HEK293 (cell line): ENCODE measurements at regions not wholly inside any gene's neighbourhood (a gene's known extent, or its start where the extent isn't known, plus 50 kb on each side); places are given as distances from the start of the nearest gene placed in this dataset.

Source experiments
- CTCF ChIA-PET: fragments of 350-600 bp; formaldehyde crosslinking; extraction: SDS; loops from one replicate; lab custom pipeline; 2021; ENCODE audit warnings: antibody characterized with exemption; lab: Yijun Ruan, JAX
- POLR2A ChIA-PET: fragments of 300-600 bp; formaldehyde crosslinking; extraction: SDS; loops from one replicate; lab custom pipeline; 2020; ENCODE audit warnings: antibody characterized with exemption, inconsistent platforms; lab: Yijun Ruan, JAX
- H3K27ac ChIP-seq: fragments of 200-500 bp; sonication (Bioruptor generic); 2 replicates; pipeline ENCODE4 v1.5.1; 2014; ENCODE audit warnings: low read depth, low read length, control low read depth, inconsistent platforms; ENCODE audit errors: extremely low read depth
- H3K36me3 ChIP-seq, 2 experiments: fragments of 200-500 bp in 1 of 2; sonication (Bioruptor generic) in 1 of 2; 1 replicate in 1 of 2; 2 replicates in 1 of 2; pipeline ENCODE4 v1.5.1; 2014 to 2017; ENCODE audit warnings: inconsistent platforms in 2 of 2, low read length in 2 of 2; ENCODE audit not compliant: control insufficient read depth in 2 of 2, insufficient read depth in 1 of 2
- H3K4me1 ChIP-seq: fragments of 200-500 bp; sonication (Bioruptor generic); 2 replicates; pipeline ENCODE4 v1.5.1; 2014; ENCODE audit warnings: mild to moderate bottlenecking, low read length, inconsistent platforms; ENCODE audit not compliant: control insufficient read depth, insufficient read depth
- H3K4me3 ChIP-seq: 2 replicates; pipeline ENCODE4 v1.5.1; 2011; ENCODE audit warnings: low read depth, mild to moderate bottlenecking, control low read depth, low read length, moderate library complexity
- H3K9me3 ChIP-seq: fragments of 200-500 bp; sonication (Bioruptor generic); 2 replicates; pipeline ENCODE4 v1.5.1; 2014; ENCODE audit warnings: low read depth, low read length, inconsistent platforms; ENCODE audit not compliant: control insufficient read depth, insufficient read depth
- HOXA7 ChIP-seq: sonication (generic); formaldehyde crosslinking; IDR thresholded peaks from 2 replicates; pipeline ENCODE4 v1.8.1; 2022; ENCODE audit warnings: missing genetic modification reagents, borderline replicate concordance
- IKZF3 ChIP-seq: fragments of 450-650 bp; IDR thresholded peaks from 2 replicates; pipeline ENCODE4 v1.5.0; 2018; ENCODE audit warnings: missing biosample characterization, mild to moderate bottlenecking, missing genetic modification characterization, moderate library complexity
- KLF9 ChIP-seq: fragments of 450-650 bp; formaldehyde crosslinking; IDR thresholded peaks from 2 replicates; pipeline ENCODE4 v1.5.1; 2016; ENCODE audit warnings: missing biosample characterization, missing genetic modification characterization, low read depth
- OSR2 ChIP-seq: fragments of 450-650 bp; formaldehyde crosslinking; IDR thresholded peaks from 2 replicates; pipeline ENCODE4 v1.5.1; 2016; ENCODE audit warnings: missing biosample characterization, missing genetic modification characterization
- RBAK ChIP-seq: fragments of 450-650 bp; formaldehyde crosslinking; IDR thresholded peaks from 2 replicates; pipeline ENCODE4 v1.5.1; 2016; ENCODE audit warnings: missing biosample characterization, missing genetic modification characterization
- REST ChIP-seq: fragments of 450-650 bp; formaldehyde crosslinking; IDR thresholded peaks from 2 replicates; pipeline ENCODE4 v1.5.1; 2016; ENCODE audit warnings: missing biosample characterization, missing genetic modification characterization
- SALL2 ChIP-seq: fragments of 450-650 bp; formaldehyde crosslinking; IDR thresholded peaks from 2 replicates; pipeline ENCODE4 v1.5.0; 2017; ENCODE audit warnings: missing biosample characterization, mild to moderate bottlenecking, missing genetic modification characterization, borderline replicate concordance
- SP7 ChIP-seq: fragments of 450-650 bp; formaldehyde crosslinking; IDR thresholded peaks from 2 replicates; pipeline ENCODE4 v1.5.1; 2016; ENCODE audit warnings: missing biosample characterization, missing genetic modification characterization
- ZNF121 ChIP-seq: fragments of 450-650 bp; formaldehyde crosslinking; IDR thresholded peaks from 2 replicates; pipeline ENCODE4 v1.5.1; 2016; ENCODE audit warnings: missing biosample characterization, missing genetic modification characterization
- ZNF138 ChIP-seq: fragments of 450-650 bp; formaldehyde crosslinking; IDR thresholded peaks from 2 replicates; pipeline ENCODE4 v1.5.1; 2016; ENCODE audit warnings: missing biosample characterization, missing genetic modification characterization, borderline replicate concordance
- ZNF140 ChIP-seq: fragments of 450-650 bp; formaldehyde crosslinking; IDR thresholded peaks from 2 replicates; pipeline ENCODE4 v1.5.1; 2016; ENCODE audit warnings: missing biosample characterization, missing genetic modification characterization
- ZNF169 ChIP-seq: fragments of 450-650 bp; formaldehyde crosslinking; IDR thresholded peaks from 2 replicates; pipeline ENCODE4 v1.5.1; 2016; ENCODE audit warnings: missing biosample characterization, missing genetic modification characterization
- ZNF2 ChIP-seq: fragments of 450-650 bp; formaldehyde crosslinking; IDR thresholded peaks from 2 replicates; pipeline ENCODE4 v1.5.1; 2016; ENCODE audit warnings: missing biosample characterization, missing genetic modification characterization
- ZNF266 ChIP-seq: fragments of 450-650 bp; formaldehyde crosslinking; IDR thresholded peaks from 2 replicates; pipeline ENCODE4 v1.5.1; 2016; ENCODE audit warnings: missing biosample characterization, missing genetic modification characterization, low read depth
- ZNF37A ChIP-seq: fragments of 450-650 bp; IDR thresholded peaks from 2 replicates; pipeline ENCODE4 v1.5.1; 2018; ENCODE audit warnings: missing biosample characterization, missing genetic modification characterization
- ZNF391 ChIP-seq: fragments of 450-650 bp; formaldehyde crosslinking; IDR thresholded peaks from 2 replicates; pipeline ENCODE4 v1.5.1; 2016; ENCODE audit warnings: low read depth, missing biosample characterization, missing genetic modification characterization, borderline replicate concordance
- ZNF423 ChIP-seq: fragments of 450-650 bp; formaldehyde crosslinking; IDR thresholded peaks from 2 replicates; pipeline ENCODE4 v1.5.1; 2016; ENCODE audit warnings: missing biosample characterization, missing genetic modification characterization
- ZNF518A ChIP-seq: fragments of 450-650 bp; formaldehyde crosslinking; conservative IDR thresholded peaks from 2 replicates; pipeline ENCODE4 v1.5.1; 2016; ENCODE audit warnings: low read depth, missing biosample characterization, missing genetic modification characterization
- ZNF544 ChIP-seq: fragments of 450-650 bp; formaldehyde crosslinking; IDR thresholded peaks from 2 replicates; pipeline ENCODE4 v1.5.0; 2017; ENCODE audit warnings: missing biosample characterization, missing genetic modification characterization
- ZNF549 ChIP-seq: fragments of 450-650 bp; IDR thresholded peaks from 2 replicates; pipeline ENCODE4 v1.5.1; 2018; ENCODE audit warnings: missing biosample characterization, missing genetic modification characterization, mild to moderate bottlenecking, inconsistent platforms, moderate library complexity
- ZNF701 ChIP-seq: fragments of 450-650 bp; formaldehyde crosslinking; IDR thresholded peaks from 2 replicates; pipeline ENCODE4 v1.5.1; 2016; ENCODE audit warnings: missing biosample characterization, missing genetic modification characterization
- ZNF747 ChIP-seq: fragments of 450-650 bp; formaldehyde crosslinking; IDR thresholded peaks from 2 replicates; pipeline ENCODE4 v1.5.1; 2016; ENCODE audit warnings: missing biosample characterization, missing genetic modification characterization
- ZNF776 ChIP-seq: fragments of 450-650 bp; formaldehyde crosslinking; IDR thresholded peaks from 2 replicates; pipeline ENCODE4 v1.5.0; 2017; ENCODE audit warnings: missing biosample characterization, missing genetic modification characterization, borderline replicate concordance
- ZNF791 ChIP-seq: fragments of 450-650 bp; formaldehyde crosslinking; IDR thresholded peaks from 2 replicates; pipeline ENCODE4 v1.5.1; 2016; ENCODE audit warnings: missing biosample characterization, missing genetic modification characterization
- ZNF830 ChIP-seq: fragments of 450-650 bp; IDR thresholded peaks from 2 replicates; pipeline ENCODE4 v1.5.0; 2018; ENCODE audit warnings: missing biosample characterization, missing genetic modification characterization, low read depth, mild to moderate bottlenecking, moderate library complexity
- TF ChIP-seq, protein P1 (sequence below): fragments of 450-650 bp; formaldehyde crosslinking; IDR thresholded peaks from 2 replicates; pipeline ENCODE4 v1.5.1; 2017; ENCODE audit warnings: missing biosample characterization, missing genetic modification characterization
- TF ChIP-seq, protein P2 (sequence below): IDR thresholded peaks from 2 replicates; pipeline ENCODE4 v1.6.1; 2011; ENCODE audit warnings: mild to moderate bottlenecking, low read depth, low read length, borderline replicate concordance

DNA sequence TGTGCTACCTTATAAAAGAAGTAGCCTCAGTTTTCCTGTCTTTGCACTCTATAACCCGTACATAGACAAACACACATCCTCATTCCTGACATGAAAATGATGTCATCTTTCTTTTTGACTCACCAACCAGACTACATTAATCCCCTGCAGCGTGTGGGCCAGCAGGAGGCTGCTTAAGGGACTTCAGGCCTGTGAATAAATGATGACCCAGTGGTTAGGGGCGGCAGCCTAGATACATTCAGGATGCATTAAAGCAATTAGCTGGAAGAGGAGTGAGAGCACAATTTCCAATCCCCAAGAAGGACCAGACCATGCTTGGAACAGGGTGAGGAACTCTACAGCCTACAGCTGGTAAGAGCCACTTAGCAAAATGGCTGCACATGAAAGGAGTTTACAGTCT, 57.3 kb upstream of the KLF7 start:
- Histone ChIP-seq H3K9me3 (no peaks in the 10 kb centered on the region), H3K27ac (no peak overlapping the region), H3K36me3 (no peaks in the 10 kb centered on the region), H3K4me3 (no peak overlapping the region), H3K4me1 (no peaks in the 10 kb centered on the region)
- CTCF ChIA-PET = interaction anchor here (1.0 kb wide), 1 partner anchor 250 kb away, joined by 3 read pairs; no protein-coding TSS in a partner anchor
- POLR2A ChIA-PET = interaction anchor here (1.2 kb wide), 1 partner anchor 57 kb away, joined by 3 read pairs; the partner anchor contains the start of gene KLF7
- TF ChIP-seq ZNF747 (tag by site-specific recombination) (no peak), IKZF3 (peak; percentile 51; the same call in 1 of the 2 replicates), OSR2 (no peak), ZNF37A (tag by site-specific recombination) (no peak), ZNF266 (tag by site-specific recombination) (no peak), SALL2 (no peak), ZNF391 (no peak), ZNF140 (tag by site-specific recombination) (no peak), KLF9 (tag by site-specific recombination) (no peak), ZNF549 (tag by site-specific recombination) (no peak), ZNF169 (tag by site-specific recombination) (no peak), ZNF121 (tag by site-specific recombination) (no peak), ZNF776 (tag by site-specific recombination) (no peak), ZNF518A (tag by site-specific recombination) (no peak), ZNF2 (tag by site-specific recombination) (no peak), ZNF701 (tag by site-specific recombination) (no peak), RBAK (no peak), ZNF544 (no peak), HOXA7 (no peak), ZNF830 (no peak), ZNF423 (0 out of 2 replicates have a peak, but pooled peaks have one; percentile 25), REST (tag by site-specific recombination) (no peak), SP7 (tag by site-specific recombination) (0 out of 2 replicates have a peak, but pooled peaks have one; percentile 36), ZNF138 (tag by site-specific recombination) (no peak), ZNF791 (tag by site-specific recombination) (no peak)
- TF ChIP-seq, protein P1, sequence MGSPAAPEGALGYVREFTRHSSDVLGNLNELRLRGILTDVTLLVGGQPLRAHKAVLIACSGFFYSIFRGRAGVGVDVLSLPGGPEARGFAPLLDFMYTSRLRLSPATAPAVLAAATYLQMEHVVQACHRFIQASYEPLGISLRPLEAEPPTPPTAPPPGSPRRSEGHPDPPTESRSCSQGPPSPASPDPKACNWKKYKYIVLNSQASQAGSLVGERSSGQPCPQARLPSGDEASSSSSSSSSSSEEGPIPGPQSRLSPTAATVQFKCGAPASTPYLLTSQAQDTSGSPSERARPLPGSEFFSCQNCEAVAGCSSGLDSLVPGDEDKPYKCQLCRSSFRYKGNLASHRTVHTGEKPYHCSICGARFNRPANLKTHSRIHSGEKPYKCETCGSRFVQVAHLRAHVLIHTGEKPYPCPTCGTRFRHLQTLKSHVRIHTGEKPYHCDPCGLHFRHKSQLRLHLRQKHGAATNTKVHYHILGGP (tag by site-specific recombination) = no peak
- TF ChIP-seq, protein P2, sequence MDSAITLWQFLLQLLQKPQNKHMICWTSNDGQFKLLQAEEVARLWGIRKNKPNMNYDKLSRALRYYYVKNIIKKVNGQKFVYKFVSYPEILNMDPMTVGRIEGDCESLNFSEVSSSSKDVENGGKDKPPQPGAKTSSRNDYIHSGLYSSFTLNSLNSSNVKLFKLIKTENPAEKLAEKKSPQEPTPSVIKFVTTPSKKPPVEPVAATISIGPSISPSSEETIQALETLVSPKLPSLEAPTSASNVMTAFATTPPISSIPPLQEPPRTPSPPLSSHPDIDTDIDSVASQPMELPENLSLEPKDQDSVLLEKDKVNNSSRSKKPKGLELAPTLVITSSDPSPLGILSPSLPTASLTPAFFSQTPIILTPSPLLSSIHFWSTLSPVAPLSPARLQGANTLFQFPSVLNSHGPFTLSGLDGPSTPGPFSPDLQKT = no peak
